ENCODE measurements at regions not wholly inside any gene's neighbourhood (a gene's known extent, or its start where the extent isn't known, plus 50 kb on each side); places are given as distances from the start of the nearest gene placed in this dataset.

GRCh38 chr16:66168777-66169176, 197.7 kb upstream of the CDH5 start:
- no peak for TF ChIP-seq CTCF (IDR thresholded peaks at IDR 0.05; ENCODE audit: insufficient read depth, low read depth, low read length)
- TF ChIP-seq EZH2 (IDR thresholded peaks at IDR 0.05; ENCODE audit: insufficient read depth, low read length) = no peak
